Stomach (tissue), 4 donors: ENCODE measurements at regions not wholly inside any gene's neighbourhood (a gene's known extent, or its start where the extent isn't known, plus 50 kb on each side); places are given as distances from the start of the nearest gene placed in this dataset.

ENCODE experiments used
- CTCF ChIP-seq, 7 experiments: fragments of 450-650 bp in 4 of 7; fragments of 200-600 bp in 3 of 7; sonication (generic) in 3 of 7; IDR thresholded peaks; one replicate each; pipeline ENCODE4 v1.5.1; 2016 to 2019; ENCODE audit warnings: antibody characterized with exemption in 7 of 7, control low read depth in 2 of 7, mild to moderate bottlenecking in 1 of 7
- EP300 ChIP-seq: sonication (generic); formaldehyde crosslinking; IDR thresholded peaks from one replicate; pipeline ENCODE4 v1.6.1; 2017; ENCODE audit warnings: antibody characterized with exemption
- POLR2A ChIP-seq, 4 donors: fragments of 450-650 bp; IDR thresholded peaks; one replicate each; pipeline ENCODE4 v1.6.1; 2016; ENCODE audit warnings: antibody characterized with exemption in 4 of 4, control low read depth in 2 of 4, mild to moderate bottlenecking in 1 of 4, moderate library complexity in 1 of 4
- POLR2AphosphoS5 ChIP-seq, 3 donors: sonication (generic); formaldehyde crosslinking; IDR thresholded peaks; one replicate each; pipeline ENCODE4 v1.6.1; 2016; ENCODE audit warnings: antibody characterized with exemption in 3 of 3

GRCh38 chr2:146324951-146325350 lies 1519.9 kb upstream of the ACVR2A start:
- TF ChIP-seq CTCF (IDR thresholded peaks at IDR 0.05) (no peak), POLR2AphosphoS5 (IDR thresholded peaks at IDR 0.05) (no peak), EP300 (no peak), POLR2A (IDR thresholded peaks at IDR 0.05) (no peak)
